ENCODE measurements at regions not wholly inside any gene's neighbourhood (a gene's known extent, or its start where the extent isn't known, plus 50 kb on each side); places are given as distances from the start of the nearest gene placed in this dataset.

GRCh38 chr4:116082808-116083366 lies 969.5 kb upstream of the NDST4 start:
- DNase-seq (ENCODE audit: low read depth, low spot score), result no peak
- no peak overlapping the region for H3K27ac ChIP-seq

GRCh38 chr4:116073051-116073450 lies 959.6 kb upstream of the NDST4 start:
- no peak for DNase-seq (ENCODE audit: low read depth, low spot score)
- no peak overlapping the region for H3K27ac ChIP-seq

- no peak overlapping the region for H3K27ac ChIP-seq
- DNase-seq (ENCODE audit: low read depth, low spot score), result no peak
These were observed 956.9 kb upstream of the NDST4 start for GRCh38 chr4:116070283-116070682.

- no peak overlapping the region for H3K27ac ChIP-seq
- DNase-seq (ENCODE audit: low read depth, low spot score), result no peak
These were observed 953.4 kb upstream of the NDST4 start for GRCh38 chr4:116066711-116067245.

- no peak for DNase-seq (ENCODE audit: low read depth, low spot score)
These were observed 950.9 kb upstream of the NDST4 start for GRCh38 chr4:116064331-116064730.

GRCh38 chr4:116059361-116059760 lies 945.9 kb upstream of the NDST4 start:
- no peak overlapping the region for H3K27ac ChIP-seq
- DNase-seq (ENCODE audit: low read depth, low spot score), result no peak

More at GRCh38 chr4:116064331-116064730, 950.9 kb upstream of the NDST4 start:
- no peak overlapping the region for H3K27ac ChIP-seq

- no peak for DNase-seq (ENCODE audit: low read depth, low spot score)
- H3K27ac ChIP-seq, result no peak overlapping the region
These were observed 944.7 kb upstream of the NDST4 start for GRCh38 chr4:116058129-116058528.

GRCh38 chr4:116055857-116056827 lies 942.7 kb upstream of the NDST4 start:
- no peak overlapping the region for H3K27ac ChIP-seq
- DNase-seq (ENCODE audit: low read depth, low spot score), result no peak

GRCh38 chr4:116027311-116027710 lies 913.9 kb upstream of the NDST4 start:
- H3K27ac ChIP-seq, result no peak overlapping the region
- DNase-seq (ENCODE audit: low read depth, low spot score), result no peak

GRCh38 chr4:116024954-116025708 lies 911.7 kb upstream of the NDST4 start:
- no peak for DNase-seq (ENCODE audit: low read depth, low spot score)
- no peak overlapping the region for H3K27ac ChIP-seq

GRCh38 chr4:116023049-116023448 lies 909.6 kb upstream of the NDST4 start:
- no peak overlapping the region for H3K27ac ChIP-seq
- no peak for DNase-seq (ENCODE audit: low read depth, low spot score)

GRCh38 chr4:116020141-116020722 lies 906.8 kb upstream of the NDST4 start:
- H3K27ac ChIP-seq, result peak overlapping the region; percentile 68

GRCh38 chr4:116018831-116019230 lies 905.4 kb upstream of the NDST4 start:
- peak overlapping the region; percentile 68 for H3K27ac ChIP-seq
- DNase-seq (ENCODE audit: low read depth, low spot score), result peak; percentile 6

More at GRCh38 chr4:116020141-116020722, 906.8 kb upstream of the NDST4 start:
- no peak for DNase-seq (ENCODE audit: low read depth, low spot score)

- peak; percentile 88 for DNase-seq (ENCODE audit: low read depth, low spot score)
- peak overlapping the region; percentile 80 for H3K27ac ChIP-seq
These were observed 902.8 kb upstream of the NDST4 start for GRCh38 chr4:116016201-116016600.

- peak overlapping the region; percentile 80 for H3K27ac ChIP-seq
- no peak for DNase-seq (ENCODE audit: low read depth, low spot score)
These were observed 902.1 kb upstream of the NDST4 start for GRCh38 chr4:116015549-116015948.

- peak overlapping the region; percentile 80 for H3K27ac ChIP-seq
- DNase-seq (ENCODE audit: low read depth, low spot score), result no peak
These were observed 901.6 kb upstream of the NDST4 start for GRCh38 chr4:116015062-116015461.

GRCh38 chr4:116010923-116011322 lies 897.5 kb upstream of the NDST4 start:
- no peak overlapping the region for H3K27ac ChIP-seq
- DNase-seq (ENCODE audit: low read depth, low spot score), result no peak

- no peak overlapping the region for H3K27ac ChIP-seq
- no peak for DNase-seq (ENCODE audit: low read depth, low spot score)
These were observed 892.3 kb upstream of the NDST4 start for GRCh38 chr4:116005806-116006088.

- no peak for DNase-seq (ENCODE audit: low read depth, low spot score)
- H3K27ac ChIP-seq, result no peak overlapping the region
These were observed 891.8 kb upstream of the NDST4 start for GRCh38 chr4:116005037-116005805.

- no peak for DNase-seq (ENCODE audit: low read depth, low spot score)
- no peak overlapping the region for H3K27ac ChIP-seq
These were observed 887.9 kb upstream of the NDST4 start for GRCh38 chr4:116001291-116001690.

Measured in epithelial cell of prostate (primary cell).